ENCODE measurements at regions not wholly inside any gene's neighbourhood (a gene's known extent, or its start where the extent isn't known, plus 50 kb on each side); places are given as distances from the start of the nearest gene placed in this dataset.
A peak's percentile ranks its signal among the peaks of the same experiment; 100 is the strongest.

DNA sequence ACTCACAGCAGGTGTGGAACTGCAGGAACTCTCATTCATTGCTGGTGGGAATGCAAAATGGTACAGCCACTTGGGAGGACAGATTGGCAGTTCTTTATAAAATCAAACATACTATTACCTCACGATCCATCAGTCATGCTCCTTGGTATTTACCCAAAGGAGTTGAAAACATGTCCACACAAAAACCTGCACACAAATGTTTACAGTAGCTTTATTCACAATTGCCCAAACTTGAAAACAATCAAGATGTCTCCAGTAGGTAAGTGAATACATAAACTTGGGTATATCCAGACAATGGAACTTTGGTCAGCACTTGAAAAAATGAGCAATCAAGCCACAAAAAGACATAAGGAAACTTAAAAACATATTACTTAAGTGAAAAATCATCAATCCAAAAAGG lies 215.5 kb downstream of the IRX1 start:
- FAIRE-seq = no peak

GRCh38 chr5:3818624-3819023 lies 223.0 kb downstream of the IRX1 start:
- DNase-seq (ENCODE audit: low spot score) = no peak
- FAIRE-seq = no peak

More for the DNA sequence above, 215.5 kb downstream of the IRX1 start:
- DNase-seq (ENCODE audit: low spot score) = no peak

DNA sequence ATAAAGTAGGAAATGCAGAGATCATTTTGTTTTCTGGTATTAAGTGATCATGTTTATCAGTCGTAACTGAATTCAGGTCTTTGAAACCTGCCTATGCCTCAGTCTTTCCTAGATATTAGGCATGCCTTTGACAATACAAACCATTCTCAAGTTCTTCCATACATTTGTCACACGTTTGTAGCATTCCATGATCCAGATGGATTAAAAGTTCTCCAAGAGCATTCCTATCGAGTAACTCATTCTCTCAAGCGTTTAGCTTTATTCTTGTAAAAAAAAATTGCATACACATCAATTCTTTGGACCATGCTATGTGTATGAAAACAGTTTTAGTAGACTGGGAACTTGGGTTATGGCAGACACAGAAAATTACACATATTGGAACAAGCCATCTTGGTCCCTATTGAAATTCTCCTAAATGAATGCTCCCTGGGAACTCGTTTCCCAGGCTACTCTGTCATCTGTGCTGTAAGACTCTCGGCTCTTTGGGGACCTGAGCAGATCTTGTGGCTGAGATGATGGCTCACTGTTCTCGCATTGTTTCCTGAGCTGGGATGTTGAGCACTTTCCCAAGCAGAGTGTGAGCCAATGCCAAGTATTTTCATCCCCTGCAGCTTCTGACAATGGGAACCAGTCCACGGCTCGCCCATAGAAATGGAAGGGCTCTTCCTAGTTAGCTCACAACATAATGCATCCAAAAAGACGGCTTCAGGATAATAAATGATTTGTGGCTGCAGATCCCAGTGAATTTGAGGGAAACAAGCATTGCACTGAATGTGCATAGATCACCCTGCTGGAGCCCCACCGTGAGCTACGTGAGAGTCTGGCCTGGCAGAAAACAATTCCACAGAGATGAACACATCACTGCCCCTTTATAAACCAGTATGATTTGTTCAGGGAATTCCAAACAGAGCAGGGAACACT lies 230.2 kb downstream of the IRX1 start:
- DNase-seq (ENCODE audit: low spot score) (peak; percentile 31), FAIRE-seq (no peak)

DNA sequence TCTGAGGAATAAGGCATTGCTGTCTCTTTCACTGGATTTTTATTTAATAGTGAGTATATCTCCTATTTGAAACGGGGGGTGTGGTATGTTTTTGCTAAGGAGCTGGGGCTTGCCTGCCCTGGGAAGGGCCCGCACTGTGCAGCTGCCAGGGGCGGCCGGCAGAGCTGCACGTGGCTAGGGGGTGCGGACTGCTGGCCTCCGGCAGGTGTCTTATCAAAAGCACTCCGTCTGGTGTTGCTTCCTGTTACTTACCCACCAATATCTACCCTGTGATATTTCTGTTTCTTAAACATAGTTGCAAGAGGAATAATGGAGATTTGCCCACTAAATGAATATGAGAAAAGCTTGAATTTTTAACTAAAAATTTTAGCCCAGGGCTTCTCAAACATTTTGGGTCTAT lies 232.0 kb downstream of the IRX1 start:
- FAIRE-seq (no peak), DNase-seq (ENCODE audit: low spot score) (no peak)

- FAIRE-seq (no peak), DNase-seq (ENCODE audit: low spot score) (no peak)
These were observed 233.1 kb downstream of the IRX1 start for GRCh38 chr5:3828761-3829160.

DNA sequence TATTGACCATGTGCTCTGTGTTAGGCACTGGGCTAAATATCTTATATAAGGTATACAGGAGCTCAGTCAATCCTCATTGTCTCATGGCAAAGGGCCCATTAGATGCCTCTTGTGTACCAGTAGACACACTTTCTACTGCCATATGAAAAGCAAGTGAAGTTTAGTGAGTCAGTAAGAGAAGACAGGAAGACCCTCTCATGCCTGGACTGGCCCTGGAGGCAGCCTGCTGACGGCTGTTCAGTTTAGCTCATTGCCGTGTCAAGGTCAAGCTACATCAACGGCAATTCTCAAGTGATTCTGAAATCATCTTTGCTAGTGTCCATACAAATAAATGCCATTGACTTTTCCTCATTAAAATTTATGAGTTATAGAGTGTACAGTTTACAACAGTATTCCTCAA lies 237.9 kb downstream of the IRX1 start:
- no peak for FAIRE-seq
- no peak for DNase-seq (ENCODE audit: low spot score)

DNA sequence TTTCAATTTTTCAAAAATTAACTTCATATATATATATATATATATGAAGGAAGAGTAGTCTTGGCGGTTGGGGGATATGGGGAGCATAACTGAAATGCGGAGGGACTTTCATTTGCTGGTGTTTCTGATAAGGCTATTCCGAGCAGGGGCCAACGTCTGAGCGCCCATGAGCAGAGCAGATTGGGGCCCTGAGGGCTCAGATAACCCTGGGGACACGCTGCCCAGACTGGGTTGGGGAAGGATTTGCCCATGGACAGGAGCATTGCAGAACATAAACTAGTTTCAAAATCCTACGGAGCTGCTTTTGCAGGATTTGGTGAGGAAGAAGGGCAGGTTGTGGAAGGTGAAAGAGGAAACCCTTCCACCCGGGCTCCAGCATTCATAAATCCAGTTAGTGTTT lies 240.2 kb downstream of the IRX1 start:
- FAIRE-seq (no peak), DNase-seq (ENCODE audit: low spot score) (no peak)

DNA sequence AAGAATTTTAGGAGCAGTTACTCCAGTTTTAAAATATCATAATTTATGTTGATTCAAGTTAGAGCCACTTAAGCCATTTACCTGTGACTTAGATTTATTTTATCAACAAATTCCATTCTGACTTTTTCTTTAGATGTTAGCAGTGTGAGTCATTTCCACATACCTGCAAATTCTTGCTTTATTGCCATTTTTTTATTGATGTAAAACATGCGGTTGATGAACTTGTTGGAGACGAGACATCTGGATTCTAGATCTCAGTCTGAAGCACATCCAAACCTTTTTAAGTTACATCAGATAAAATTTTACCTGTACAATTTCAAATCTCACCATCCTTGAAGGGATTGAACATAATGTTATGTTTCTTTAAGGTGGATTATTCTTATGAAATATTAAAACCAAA lies 240.9 kb downstream of the IRX1 start:
- FAIRE-seq (no peak), DNase-seq (ENCODE audit: low spot score) (peak; percentile 52)

DNA sequence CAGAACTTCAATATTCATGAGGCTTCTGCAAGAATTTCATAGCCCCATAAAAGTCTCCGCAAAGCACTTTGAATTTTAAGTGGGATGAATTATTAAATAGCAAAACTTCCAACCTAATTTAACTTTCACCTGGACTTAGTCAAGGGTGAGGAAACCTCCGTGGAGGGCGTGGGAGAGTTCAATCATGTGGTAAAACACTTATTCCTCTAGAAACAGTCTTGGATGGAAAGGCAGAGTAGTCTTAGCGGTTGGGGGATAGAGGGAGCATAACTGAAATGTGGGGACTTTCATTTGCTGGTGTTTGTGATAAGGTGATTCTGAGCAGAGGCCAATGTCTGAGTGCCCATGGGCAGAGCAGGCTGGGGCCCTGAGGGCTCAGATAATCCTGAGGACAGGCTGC lies 241.9 kb downstream of the IRX1 start:
- FAIRE-seq (no peak), DNase-seq (ENCODE audit: low spot score) (no peak)

DNA sequence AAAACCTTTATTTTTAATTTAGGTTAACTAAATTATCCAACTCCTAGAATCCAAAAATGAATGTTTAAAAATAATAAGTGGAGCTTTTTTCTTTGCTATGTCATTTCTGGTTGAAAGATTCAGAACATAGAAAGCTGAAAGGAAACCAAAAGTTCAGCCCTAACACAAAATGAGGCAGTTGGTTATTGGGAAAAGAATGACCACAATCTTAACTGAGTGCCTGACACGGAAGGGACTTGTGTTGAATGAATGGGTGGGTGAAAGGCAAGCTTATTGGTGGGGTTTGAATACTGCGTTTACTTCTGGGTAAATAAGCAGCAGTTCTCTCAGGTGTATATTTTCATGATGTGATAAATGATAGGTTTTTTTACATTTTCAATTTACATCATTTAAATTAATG lies 243.5 kb downstream of the IRX1 start:
- DNase-seq (ENCODE audit: low spot score) (no peak), FAIRE-seq (no peak)

GRCh38 chr5:3842591-3842990 lies 247.0 kb downstream of the IRX1 start:
- no peak for FAIRE-seq

DNA sequence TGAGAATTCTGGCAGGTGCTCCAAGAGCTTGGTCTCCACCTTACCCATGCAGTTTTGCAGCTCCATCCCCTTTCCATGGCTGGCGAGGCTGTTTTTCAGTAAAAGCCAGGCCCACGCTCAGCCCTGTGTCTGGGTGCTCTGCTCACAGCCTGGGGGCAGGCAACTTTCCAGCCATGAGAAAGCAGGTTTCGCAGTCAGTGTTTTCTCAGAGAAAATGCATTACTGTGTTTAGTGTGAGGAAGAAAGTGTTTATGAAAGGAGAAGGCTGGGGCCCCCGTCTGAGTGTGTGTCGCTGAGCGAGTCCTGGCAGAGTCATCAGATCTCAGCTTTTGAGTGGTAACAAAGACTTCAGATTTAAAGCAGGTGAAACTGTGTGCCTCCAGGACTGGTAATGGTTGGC lies 248.1 kb downstream of the IRX1 start:
- no peak for DNase-seq (ENCODE audit: low spot score)
- FAIRE-seq = no peak

More at GRCh38 chr5:3842591-3842990, 247.0 kb downstream of the IRX1 start:
- no peak for DNase-seq (ENCODE audit: low spot score)

DNA sequence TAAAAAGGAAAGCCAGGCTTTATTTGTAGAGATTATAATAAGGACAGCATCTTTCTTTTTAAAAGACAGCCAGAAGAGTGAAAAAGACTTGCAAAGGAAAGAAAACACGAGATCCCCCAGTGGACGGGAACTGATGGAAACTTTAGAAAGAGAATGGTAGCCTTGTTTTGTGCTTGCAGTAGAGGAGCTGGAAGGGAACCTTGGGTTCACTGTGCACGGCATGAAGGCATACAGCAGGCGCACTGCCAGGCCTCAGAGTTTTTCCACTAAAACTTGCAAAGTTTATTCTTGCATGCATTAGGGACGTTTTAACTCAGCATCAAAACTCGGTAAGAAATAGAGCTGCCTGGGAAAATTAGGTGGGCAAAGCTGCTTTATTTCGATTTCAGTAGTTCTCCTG lies 248.6 kb downstream of the IRX1 start:
- no peak for FAIRE-seq
- no peak for DNase-seq (ENCODE audit: low spot score)

DNA sequence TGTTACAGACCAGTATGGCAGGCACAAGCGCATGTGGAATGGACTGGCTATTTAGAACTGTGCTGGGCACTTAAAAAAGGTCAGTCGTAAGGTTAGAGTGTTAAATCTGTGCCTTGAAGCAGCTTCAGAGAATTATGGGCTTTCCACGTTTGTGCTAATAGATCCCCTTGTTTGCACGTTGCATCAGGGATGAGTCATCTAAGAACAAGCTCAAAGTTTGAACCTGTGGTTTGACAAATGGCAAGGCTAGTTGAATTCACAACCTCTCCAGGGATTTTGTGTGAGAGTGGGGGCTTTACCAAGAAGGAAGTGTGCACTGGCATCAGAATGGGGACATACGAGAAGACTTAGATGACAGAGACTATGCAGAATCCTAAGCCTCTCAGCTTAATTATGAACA lies 249.6 kb downstream of the IRX1 start:
- no peak for FAIRE-seq
- DNase-seq (ENCODE audit: low spot score) = peak; percentile 50

DNA sequence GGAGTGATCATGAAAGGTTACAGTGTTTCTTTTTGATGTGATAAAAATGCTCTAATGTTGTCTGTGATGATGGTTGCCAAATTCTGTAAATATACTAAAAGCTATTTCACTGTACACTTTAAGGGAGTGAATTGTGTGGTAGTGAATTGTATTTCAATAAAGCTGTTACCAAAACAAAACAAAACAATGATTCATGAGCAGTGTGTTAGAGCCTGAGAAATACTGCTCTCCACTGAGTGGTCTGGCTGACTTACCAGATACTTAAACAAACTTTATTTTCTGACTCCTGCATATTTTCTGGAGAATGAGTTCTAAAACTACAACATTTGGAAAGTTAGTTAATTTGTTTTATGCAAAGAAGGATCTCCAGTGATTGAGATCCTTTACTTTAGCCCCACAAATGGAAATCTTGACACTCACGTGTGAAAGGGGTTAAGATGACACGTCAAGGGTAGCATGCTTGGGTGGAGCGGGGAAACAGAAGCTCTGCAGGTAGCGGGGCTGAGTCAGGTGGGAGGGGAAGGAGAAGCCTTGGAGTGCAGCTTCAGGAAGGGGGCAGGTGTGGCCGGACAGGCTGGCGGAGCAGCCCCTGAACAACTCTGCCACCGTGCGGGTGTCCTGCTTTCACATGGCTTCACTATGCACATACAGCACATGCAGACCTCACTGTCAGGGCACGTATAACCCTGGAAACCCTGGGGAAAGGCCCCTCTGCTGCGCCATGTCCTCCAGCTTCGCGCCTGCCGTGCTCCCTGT lies 256.7 kb downstream of the IRX1 start:
- DNase-seq (ENCODE audit: low spot score) = no peak
- FAIRE-seq = no peak

GRCh38 chr5:3853362-3853761 lies 257.7 kb downstream of the IRX1 start:
- no peak for FAIRE-seq
- no peak for DNase-seq (ENCODE audit: low spot score)

GRCh38 chr5:3854188-3854821 lies 258.7 kb downstream of the IRX1 start:
- DNase-seq (ENCODE audit: low spot score) (no peak), FAIRE-seq (peak; percentile 23)

DNA sequence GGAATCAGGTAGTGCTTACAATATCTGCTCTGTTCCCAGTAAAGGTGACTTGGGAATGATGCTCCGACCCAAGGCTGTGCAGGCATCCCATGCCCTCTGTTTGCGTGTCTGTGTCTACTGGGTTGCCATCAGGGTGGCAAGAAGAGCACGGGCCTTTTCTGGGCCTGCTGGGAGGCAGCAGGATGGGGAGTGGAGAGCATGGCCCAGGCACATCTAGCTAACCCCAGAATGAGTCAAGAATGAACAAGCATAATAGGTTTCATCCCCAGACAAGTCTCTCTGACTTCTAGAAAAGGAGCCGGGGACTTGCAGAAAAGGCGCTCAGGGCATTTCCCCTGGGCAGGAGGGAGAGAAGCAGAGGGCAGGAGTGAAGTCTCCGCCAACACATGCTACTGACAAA lies 260.4 kb downstream of the IRX1 start:
- no peak for FAIRE-seq

GRCh38 chr5:3858524-3858923 lies 262.9 kb downstream of the IRX1 start:
- DNase-seq (ENCODE audit: low spot score) (no peak), FAIRE-seq (no peak)

More for the DNA sequence above, 260.4 kb downstream of the IRX1 start:
- DNase-seq (ENCODE audit: low spot score) = no peak

DNA sequence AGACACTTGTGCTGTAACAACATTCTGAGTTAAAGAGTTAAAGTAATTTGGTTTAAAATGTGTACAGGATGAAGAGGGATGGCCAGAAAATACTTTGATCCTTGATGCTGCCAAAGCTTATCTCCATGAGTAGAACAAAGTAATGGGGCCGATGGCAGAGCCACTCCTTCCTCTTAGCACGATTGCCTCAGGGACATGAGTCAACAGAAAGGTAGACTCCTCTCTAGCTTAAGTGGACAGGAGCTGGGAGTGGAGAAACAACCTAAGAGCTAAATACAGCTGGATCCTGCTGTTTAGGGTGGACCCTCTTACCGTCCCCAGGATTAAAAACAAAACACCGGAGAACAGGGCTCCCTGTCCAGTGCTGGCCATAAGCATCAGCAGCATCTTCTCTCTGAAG lies 267.3 kb downstream of the IRX1 start:
- FAIRE-seq (no peak), DNase-seq (ENCODE audit: low spot score) (no peak)

DNA sequence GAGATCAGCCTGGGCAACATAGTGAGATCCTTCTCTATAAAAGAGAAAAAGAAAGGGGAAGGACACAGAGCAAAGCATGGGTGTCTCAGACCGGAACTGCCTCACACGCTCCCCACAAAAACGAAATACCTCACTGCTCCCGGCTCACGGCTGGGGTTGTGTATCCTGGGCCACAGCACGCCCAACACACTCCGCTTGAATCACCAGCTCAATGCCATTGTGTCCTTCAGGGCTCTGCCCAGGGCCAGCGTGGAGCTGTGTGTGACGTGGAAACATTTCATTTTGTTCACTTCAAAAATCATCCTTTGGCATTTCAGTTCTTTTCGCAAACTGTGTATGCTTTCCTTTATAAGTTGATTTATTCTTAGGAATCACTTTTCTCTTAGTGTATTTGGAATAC lies 279.5 kb downstream of the IRX1 start:
- no peak for FAIRE-seq
- no peak for DNase-seq (ENCODE audit: low spot score)

DNA sequence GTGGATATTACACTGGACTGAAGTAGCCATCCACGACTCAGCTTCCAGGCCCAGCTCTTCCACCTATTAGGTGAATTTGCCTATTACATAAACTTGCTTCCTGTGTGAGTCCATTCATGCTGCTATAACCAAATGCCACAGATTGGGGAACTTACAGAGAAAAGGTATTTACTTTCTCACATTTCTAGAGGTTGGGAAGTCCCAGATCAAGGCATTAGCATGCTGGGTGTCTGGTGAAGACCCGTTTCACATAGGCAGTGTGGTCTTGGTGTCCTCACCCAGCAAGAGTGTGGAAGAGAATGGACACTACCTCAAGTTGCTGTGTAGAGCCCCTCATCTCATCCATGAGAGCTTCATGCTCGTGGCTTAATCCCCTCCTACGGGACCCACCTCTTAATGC lies 282.6 kb downstream of the IRX1 start:
- peak; percentile 46 for FAIRE-seq
- no peak for DNase-seq (ENCODE audit: low spot score)

All from urothelium cell line (cell line).